HG03139 (cell line): ENCODE measurements at regions not wholly inside any gene's neighbourhood (a gene's known extent, or its start where the extent isn't known, plus 50 kb on each side); places are given as distances from the start of the nearest gene placed in this dataset.

Experiments used
- ATAC-seq: cut with Tn5 transposase; IDR thresholded peaks from one replicate; pipeline ENCODE4 v1.9.1; 2021; ENCODE audit not compliant: unreplicated experiment

DNA sequence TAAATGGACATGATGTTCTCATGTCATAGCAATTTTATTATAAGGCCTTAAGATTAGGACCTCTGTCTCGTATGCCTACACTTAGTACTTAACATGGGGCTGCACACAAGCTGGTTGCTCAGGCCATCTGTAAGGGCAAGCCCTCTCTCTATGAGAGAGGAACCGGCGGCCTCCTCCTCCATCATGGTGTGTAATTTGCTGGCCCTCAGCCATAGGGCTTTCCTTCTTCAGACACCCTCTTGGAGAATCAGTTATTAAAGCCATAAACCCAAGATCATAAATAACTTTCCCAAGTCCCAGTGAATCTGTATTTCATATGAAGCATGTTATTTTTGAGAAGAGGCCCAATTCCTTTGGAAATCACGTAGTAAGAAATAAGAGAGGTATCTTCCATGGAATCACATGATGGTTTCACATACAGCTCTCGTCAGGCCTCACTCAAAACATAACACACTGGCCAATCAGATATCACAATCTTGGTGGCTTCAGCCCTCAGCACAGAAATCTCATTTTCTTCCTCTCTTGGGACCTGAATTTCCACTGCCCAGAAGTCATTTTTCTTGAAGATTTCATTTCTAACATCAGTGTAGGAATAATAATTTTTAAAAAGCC, 92.6 kb downstream of the RDH14 start:
- ATAC-seq, result no peak

DNA sequence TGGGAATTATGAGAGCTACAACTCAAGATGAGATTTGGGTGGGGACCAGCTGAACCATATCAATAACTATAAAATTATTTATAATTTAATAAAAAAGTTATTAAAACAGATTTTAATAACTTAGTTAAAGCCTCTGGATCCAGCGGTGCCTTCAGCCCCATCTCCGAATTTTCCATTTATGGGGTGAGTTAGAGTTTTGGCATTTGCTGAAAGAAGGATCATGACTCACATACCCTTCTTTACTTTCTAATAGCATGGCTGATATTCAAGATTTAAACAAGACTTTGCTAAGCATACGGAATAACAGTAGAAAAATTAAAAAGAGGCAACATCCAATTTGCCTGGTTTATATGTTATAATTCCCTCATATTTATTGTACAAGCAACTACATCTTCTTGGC, 94.5 kb downstream of the RDH14 start:
- no peak for ATAC-seq

DNA sequence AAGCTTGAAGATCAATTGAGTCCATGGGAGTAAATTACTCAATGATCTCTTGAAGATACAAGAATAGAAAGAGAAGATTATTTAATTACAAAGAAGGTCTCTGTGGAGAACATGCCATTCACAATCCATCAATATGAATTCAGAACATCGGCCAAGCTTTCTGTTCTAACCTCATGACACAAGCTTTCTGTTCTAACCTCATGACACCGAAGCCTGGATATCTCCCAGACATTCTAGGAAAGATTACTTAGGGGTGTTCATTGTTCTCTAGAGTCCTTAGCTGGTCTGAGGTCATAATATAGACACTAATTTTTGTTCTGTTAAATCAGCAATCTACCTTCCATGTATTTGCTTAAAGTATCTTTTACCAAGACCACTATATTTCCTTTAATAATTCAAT, 95.5 kb downstream of the RDH14 start:
- ATAC-seq, result no peak

DNA sequence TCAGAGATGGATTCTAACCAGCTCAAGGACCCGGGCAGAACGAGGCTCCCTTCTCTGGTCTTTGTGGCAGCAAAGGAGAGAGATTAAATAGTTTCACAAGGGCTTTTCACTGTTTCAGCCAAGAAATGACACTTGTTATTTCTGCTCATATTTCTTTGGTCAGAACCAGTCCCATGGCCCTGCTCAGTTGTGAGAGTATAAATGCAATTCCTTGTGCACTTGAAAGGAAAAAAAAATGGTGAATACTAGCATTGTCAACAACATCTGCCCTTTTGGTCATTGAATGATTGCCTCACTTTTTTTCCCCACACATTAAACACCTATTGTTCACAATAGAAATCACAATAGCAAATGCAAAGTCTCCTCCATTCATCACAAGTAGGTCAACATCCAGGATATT, 104.4 kb downstream of the RDH14 start:
- ATAC-seq, result no peak

DNA sequence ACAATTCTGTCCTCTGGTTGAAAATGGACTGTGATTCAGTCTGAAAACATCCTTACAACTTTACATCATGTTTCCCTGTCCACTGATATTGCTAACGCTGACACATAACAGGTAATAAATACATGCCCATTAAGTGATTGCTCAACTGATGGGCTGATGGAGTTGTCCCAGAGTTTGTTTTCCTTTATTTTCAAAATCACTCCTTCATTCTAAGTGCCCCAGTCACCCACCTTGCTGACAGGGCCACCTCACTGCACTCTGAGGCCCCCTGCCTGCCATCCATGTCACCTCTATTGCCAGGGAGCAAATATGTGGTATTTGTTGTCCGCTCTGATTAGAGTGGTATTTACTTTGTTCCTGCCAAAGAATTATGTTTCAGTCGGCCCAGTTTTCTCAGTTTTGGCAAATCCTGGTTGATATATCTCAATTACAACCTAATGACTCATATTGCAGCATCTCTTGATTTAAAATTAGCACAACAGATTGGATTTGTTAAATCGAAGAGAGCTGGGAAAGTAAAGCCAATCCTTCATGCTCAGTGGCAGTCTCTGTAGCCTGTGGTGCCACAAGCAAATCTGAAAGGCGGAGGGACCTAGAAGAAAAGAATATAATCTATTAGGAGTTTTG, 105.1 kb downstream of the RDH14 start:
- no peak for ATAC-seq

DNA sequence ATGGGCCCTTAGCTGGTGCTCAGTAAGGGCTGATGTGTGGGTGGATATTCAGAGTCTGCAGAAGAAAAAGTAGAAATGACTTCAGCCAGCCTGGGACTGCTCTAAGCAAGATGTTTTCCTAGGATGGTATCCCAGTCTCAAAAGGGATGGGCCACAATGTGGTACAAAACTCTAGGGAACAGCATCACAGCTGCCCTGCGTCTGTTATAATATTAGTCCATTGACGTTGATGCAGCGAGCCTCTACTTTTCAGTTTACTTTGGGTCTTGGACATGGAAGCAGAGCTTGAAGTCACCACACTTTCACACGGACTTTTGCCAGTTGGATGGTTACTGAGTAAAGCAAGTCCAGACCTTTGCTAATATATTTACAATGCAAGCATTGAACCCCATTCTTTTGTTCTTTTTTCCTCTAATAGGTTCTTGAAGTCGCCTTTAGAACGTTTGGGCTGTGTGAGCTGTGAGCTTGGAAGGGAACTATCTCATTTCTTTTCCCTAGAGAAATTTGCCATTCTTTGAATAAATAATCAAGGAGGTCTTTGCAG, 105.7 kb downstream of the RDH14 start:
- ATAC-seq, result no peak

DNA sequence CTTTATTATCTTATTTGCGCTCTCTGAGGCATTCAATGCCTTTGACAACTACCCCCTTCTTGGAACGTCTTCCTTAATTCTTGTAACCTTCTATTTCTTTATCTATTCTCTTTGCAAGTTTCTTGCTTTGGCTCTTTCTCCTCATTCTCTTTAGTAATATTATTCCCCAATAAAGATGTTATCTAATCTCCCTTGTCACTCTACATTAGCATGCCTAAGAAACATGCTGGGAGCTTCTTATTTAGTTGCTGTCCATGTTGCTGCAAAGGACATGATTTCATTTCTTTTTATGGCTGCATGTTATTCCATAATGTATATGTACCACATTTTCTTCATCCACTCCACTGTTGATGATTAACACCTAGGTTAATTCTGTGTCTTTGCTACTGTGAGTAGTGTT, 113.7 kb downstream of the RDH14 start:
- ATAC-seq, result no peak

DNA sequence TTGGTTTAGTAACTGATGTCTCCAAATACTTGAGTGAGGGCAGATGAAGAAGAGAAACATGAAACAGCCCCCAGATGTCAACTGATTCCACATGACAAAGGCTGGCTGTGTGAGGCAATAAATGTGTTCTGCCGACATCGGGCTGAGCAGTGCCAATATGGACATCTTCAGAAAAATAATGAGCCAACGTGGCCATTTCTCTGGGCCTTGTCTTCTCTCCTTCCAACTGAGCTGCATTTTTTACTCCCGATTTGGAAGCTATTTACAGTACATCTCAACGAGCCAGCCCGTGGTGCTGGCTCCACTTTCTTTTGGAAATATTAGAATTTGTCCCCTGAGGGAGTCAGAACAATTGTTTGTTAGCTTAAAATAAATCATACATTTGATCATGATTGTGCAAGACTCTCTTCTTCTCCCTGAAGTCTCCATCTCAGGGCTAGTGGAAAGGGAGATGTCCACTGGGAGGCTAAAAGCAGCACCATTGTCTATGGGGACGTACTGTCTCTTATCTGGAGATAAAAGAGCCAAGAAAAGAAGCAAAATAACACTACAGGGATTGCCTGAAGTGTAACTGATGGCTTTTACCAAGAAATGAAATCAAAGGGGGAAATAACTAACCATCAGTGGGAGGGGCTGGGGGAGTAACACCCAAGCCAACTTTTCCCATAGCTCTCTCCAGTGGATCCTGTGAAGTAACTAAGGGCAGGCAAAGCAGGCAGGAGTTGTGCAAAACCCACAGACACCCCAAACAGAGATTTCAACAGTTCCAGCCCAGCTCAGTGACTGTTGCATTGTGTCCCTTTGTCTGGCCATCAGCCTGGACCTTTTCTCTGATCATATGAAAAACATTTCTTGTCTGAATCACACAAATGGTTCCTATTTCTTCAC, 114.8 kb downstream of the RDH14 start:
- ATAC-seq, result no peak

DNA sequence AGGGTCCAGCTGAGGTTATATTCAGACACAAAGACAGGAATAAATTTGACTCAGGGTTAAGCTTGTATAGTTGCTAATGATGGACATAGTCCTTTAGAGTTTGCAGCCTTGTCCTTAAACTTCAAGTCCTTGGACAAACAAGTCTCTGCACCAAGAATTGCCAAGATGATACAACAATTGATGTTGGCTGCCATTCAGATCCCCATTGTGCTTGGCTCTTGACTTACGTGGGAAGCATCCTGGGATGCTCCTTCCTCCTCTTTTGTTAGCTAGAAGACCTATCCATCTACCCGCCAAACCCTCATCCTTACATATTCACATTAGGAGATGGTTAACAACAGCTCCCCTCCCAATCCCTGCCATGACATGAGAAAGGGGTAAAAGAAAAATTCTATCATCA, 115.6 kb downstream of the RDH14 start:
- ATAC-seq, result no peak

DNA sequence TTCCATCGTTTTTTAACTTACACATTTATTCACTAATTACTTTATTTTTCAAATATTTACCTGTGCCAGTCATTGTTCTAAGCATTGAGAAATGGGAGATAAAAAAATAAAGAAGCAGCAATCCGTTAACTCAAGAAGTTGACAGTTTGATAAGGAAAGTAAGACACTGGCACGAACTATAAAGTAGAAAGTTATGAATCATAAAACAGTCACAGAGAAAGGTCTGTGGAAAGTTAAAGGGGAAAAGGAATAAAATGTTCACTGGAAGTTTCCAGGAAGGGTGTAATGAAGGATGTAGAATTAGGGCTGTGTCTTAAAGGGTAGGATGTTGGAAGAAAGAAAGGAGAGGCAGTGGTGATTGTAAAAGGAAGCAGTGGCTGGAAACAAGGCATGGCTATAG, 118.9 kb downstream of the RDH14 start:
- ATAC-seq, result no peak

DNA sequence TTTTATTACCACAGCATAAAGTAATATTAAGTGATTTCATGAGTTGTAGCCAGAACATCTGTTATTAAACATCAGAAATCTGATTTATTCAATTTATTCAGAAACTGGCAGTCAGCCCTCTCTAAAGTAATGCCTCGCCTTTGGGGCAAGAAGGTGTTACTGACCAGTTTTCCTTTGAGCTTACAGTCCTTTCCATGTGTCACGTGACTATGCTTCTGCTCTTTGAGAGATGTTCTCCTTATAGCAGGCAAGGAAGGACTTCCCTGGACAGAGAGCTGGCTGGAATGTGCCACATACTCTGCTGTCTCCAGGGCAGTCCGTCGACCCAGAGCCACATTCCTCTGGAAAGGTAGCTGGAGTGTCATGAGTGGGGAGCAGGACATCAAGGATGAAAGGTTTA, 119.7 kb downstream of the RDH14 start:
- no peak for ATAC-seq

DNA sequence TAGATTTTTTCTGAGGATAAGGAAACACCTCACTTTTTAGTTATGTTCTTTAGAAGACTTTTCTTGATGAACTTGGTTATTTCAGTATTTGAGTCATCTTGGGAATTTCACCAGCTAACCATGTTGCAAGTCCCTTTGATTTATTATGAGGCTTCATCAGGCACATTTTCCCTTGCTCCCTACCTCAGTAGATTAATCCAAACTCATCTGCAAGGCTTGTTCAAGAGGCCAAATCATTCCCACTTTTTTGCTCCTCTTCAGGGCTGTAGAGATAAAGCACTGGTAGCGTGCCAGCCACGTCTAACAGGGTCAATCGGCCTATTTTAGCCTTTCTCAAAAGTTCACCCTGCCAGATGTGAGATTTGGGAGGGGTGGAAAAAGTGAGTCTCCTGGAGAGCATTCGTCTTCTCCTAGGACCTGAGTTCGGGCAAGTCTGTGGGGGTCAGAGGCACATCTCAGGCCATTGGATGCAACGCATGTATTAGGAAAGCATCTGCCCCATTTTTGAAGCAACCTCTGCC, 120.3 kb downstream of the RDH14 start:
- ATAC-seq, result no peak

DNA sequence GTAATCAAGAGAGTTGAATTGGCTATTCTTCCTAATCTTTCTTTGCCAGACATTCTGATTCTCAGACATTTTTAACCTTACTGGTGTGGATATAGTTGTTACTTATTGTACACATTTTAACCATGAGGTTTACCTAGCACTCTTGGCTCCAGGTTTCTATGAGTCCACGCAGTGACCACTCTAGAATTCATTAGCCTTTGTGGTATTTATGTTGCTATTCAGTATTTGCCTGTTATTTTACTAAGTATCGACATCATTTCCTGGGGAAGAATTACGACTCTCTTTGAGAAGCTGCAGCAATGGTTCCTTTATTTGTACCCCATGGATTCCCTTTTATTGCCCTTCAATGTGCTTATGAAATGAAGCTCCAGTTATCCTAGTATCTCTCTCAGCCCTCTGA, 120.7 kb downstream of the RDH14 start:
- ATAC-seq, result no peak

DNA sequence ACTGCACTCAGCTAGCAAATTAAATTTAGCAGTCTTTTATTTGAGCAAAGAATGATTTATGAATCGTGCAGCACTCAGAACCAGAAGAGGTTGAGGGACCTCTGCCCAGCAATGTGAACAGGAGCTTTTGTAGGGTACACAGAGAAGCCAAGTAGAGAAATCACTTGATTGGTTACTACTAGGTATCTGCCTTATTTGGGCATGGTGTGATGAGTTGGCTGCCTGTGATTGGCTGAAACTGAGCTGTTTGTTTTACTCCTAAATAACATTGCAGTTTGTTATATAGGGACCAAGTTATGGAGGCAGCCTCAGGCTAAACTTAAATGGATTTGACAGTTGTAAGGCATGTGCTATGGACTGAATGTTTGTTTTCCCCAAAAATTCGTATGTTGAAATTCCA, 122.5 kb downstream of the RDH14 start:
- ATAC-seq, result no peak

DNA sequence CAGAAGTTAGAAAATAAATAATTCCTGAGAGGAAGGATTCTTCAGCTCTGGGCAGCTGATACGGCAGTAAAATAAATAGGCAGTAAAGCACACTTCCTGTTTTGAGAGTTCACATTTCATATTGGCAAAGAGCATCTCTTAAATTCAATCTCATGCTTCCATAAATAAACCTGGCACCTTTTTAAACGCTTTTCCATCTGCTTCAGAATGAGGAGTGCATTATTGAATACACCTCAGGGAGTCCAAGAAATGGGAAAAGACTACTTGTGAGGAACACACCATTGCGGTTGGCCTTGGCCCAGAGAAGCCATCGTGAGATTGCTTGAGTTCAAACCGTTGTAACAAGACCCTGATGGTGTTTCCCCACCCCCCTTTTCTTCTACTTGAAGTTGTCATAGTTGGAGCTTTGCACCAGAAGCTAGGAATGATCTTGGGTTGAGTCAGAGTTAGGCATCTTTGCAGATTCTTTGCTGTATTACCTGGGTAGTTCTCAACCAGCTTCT, 123.9 kb downstream of the RDH14 start:
- no peak for ATAC-seq

DNA sequence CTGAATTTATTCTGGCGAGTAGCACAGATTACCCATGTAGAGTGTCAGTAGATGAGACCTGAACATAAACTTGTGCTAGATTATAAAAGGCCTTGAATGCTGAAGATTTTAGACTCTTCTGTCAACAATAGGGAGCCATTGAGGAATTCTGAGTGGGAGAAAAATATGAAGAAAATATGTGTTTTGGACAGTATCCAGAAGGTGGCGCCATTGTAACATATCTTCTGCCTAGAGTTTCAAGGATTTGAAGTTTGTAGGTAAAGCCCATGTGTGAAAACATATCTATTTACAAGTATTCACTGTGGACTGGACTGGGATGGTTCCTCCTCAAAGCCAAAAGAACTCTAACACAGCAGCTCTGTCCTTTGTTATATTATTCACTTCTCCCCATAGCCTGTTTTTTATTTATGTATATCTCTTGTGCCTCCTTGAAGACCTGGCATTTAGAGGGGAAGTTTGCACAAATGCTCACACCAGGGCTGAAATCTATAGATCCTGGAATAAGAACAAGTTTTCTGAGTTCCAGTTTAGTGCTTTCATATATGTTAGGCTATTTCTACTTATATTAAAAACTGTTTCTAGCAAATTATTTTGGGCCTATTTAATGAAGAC, 124.9 kb downstream of the RDH14 start:
- ATAC-seq, result no peak

DNA sequence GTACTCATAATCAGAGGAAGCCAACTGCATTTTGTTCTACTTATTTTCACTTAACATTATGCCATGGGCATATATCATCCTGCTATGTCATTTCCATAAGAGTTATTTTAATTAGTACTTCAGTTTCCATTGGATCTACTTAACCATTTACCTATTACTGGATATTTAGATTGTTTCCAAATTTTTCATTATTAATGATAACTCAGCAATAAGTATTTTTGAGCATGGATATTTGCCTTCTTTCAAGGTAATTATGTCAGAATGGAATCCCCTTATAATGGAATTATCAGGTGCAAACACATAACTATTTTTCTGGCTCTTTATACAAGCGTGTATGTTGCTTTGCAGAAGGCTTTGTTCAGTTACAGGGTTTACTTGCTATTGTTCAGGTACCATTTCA, 126.6 kb downstream of the RDH14 start:
- no peak for ATAC-seq

DNA sequence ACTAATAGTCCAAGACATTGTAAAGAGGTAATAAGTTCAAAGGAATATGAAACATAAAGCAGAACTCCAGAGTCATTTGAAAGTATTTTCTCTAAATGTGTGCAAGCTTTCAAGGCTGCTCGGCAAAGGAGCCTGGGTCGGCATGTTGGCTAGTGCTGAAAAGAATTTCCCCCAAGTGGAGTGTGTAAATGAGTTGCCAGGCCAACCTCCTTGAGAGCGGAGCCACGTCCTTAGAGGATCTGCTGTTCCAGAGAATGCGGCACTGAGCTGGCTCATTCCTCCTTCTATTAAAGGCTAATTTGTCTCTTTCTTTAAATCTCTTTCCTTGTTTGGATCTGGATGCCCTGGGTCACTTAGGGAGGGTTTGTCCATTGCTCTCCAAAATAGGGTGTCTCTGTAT, 127.5 kb downstream of the RDH14 start:
- no peak for ATAC-seq

DNA sequence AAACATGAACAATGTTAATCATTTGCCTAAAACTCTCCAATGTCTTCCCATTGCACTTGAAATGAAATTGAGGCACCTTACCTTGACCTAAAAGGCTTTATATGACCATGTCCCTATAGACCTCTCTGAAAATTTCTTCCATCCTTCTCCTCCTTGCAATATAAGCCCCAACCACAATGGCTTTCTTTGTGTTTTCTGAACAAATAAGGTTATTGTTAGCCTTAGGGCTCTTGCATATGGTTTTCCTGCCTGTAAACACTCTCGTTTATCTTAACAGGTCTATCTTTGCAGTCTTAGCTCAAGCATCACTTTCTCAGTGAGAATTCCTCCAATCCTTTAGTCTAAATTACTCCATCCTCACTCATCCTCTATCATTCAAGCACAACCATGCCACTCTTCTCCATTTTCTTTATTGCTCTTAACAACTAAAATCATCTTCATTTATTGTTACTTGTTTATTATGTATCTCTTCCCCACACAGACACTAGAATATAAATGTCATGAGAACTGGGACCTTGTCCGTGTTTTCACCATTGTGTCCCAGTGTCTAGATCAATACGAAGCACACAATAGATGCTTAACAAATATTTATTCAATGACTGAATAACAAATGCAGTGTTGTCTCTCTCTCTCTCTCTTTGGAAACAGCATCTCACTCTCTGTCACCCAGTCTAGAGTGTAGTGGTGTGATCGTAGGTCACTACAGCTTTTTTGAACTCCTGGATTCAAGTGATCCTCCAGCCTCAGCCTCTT, 129.3 kb downstream of the RDH14 start:
- ATAC-seq, result no peak

DNA sequence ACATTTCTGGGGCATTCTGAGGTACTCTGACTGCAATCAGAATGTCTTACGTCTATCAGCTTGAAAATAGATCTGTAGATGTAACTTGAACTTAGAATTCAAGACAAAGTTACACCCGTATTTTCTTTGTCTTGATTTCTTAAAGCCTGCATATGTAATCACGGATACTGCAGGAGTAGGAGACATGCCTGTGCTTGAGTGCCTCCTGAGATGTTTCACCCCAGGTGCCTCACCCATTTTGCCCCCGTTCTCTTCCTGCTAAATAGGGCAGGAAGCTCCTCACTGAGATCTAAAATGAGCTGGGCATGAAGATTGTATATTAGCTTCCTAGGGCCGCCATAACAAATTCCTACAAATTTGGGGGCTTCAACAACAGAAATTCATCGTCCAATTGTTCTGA, 131.9 kb downstream of the RDH14 start:
- no peak for ATAC-seq
